HG02588 (cell line): ENCODE measurements at regions not wholly inside any gene's neighbourhood (a gene's known extent, or its start where the extent isn't known, plus 50 kb on each side); places are given as distances from the start of the nearest gene placed in this dataset.

Experiments used
- ATAC-seq: cut with Tn5 transposase; IDR thresholded peaks from one replicate; pipeline ENCODE4 v1.9.1; 2021; ENCODE audit warnings: mild to moderate bottlenecking, moderate library complexity; ENCODE audit not compliant: unreplicated experiment

DNA sequence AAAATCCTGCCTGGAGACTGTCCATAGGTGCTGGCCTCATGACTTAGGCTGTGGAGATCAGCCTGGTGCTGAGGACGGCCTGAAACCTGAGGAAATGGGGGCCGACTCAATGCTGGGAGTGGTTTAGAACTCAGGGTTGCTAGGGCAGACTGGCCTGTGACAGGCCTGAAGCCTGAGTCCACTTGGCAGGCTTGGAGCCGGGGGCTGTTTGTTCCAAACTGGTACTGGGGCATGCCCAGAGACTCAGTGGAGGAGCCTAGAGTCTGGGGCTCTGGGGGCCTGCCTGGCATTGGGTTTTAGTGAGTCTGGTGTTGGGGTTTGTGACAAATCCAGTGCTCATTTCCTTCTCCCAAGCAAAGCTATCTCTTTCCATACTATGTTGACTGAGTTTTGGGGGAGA lies 489.7 kb upstream of the CNKSR2 start:
- ATAC-seq, result no peak

- no peak for ATAC-seq
These were observed 510.6 kb upstream of the CNKSR2 start for GRCh38 chrX:20863649-20864048.

GRCh38 chrX:20861113-20861512 lies 513.1 kb upstream of the CNKSR2 start:
- no peak for ATAC-seq

- no peak for ATAC-seq
These were observed 516.5 kb upstream of the CNKSR2 start for GRCh38 chrX:20857746-20858145.

- no peak for ATAC-seq
These were observed 535.7 kb upstream of the CNKSR2 start for GRCh38 chrX:20838477-20838876.

GRCh38 chrX:20829665-20830491 lies 544.3 kb upstream of the CNKSR2 start:
- ATAC-seq, result no peak

- no peak for ATAC-seq
These were observed 548.2 kb upstream of the CNKSR2 start for GRCh38 chrX:20825984-20826383.

DNA sequence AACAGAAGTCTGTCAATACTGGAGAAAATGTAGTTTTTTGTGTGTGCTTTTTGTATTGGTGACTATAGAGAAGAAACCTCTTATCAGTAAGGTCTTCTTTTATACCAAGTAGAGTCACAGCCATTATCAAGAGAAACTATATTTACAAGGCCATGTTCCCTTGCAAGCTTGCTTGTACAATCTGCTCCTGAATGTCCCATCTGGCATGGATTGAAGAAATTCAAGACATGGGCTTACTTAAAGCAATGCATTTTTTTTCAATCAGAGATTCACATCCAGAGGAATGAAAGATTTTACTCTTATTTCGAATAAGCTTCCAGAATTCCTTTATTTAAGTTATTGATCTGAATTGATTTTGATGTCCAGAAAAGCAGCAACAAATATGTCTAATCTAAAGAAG lies 537.3 kb upstream of the RPS6KA3 start:
- ATAC-seq, result no peak

- no peak for ATAC-seq
These were observed 535.3 kb upstream of the RPS6KA3 start for GRCh38 chrX:20802036-20802435.

DNA sequence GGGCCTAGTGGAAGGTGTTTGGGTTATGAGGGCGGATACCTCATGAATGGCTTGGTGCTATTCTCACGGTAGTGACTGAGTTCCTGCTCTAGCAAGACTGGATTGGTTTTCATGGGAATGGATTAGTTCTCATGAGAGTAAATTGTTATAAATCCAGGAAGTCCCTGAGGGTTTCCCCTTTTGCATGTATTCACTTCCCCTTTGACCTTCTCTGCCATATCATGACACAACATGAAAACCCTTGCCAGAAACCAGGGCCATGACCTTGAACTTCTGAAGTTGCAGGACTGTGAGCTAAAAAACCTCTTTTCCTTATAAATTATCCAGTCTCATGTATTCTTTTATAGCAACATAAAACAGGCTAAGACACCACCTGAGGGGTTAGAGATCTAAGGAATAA lies 529.7 kb upstream of the RPS6KA3 start:
- no peak for ATAC-seq

GRCh38 chrX:20789103-20789502 lies 522.4 kb upstream of the RPS6KA3 start:
- ATAC-seq, result no peak

DNA sequence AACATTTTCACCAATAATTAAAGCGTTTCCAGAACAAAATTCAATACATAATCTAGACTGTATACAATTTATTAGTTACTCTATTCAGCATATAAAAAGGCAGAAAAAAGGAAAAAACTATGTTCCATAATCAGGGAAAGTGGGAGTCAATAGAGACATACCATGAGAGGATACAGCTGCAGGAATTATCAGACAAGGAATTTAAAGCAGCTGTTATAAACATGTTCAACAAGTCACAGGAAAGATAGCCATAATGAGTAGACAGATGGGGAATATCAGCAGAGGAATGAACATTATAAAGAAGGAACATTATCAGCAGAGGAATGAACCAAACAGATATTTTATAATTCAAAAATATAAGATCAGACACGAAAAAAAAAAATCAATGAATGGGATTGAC lies 500.6 kb upstream of the RPS6KA3 start:
- no peak for ATAC-seq

GRCh38 chrX:20756585-20756984 lies 489.9 kb upstream of the RPS6KA3 start:
- ATAC-seq, result no peak

GRCh38 chrX:20753076-20753475 lies 486.4 kb upstream of the RPS6KA3 start:
- no peak for ATAC-seq

- no peak for ATAC-seq
These were observed 480.0 kb upstream of the RPS6KA3 start for GRCh38 chrX:20746690-20747089.

GRCh38 chrX:20743046-20743445 lies 476.3 kb upstream of the RPS6KA3 start:
- ATAC-seq, result no peak

DNA sequence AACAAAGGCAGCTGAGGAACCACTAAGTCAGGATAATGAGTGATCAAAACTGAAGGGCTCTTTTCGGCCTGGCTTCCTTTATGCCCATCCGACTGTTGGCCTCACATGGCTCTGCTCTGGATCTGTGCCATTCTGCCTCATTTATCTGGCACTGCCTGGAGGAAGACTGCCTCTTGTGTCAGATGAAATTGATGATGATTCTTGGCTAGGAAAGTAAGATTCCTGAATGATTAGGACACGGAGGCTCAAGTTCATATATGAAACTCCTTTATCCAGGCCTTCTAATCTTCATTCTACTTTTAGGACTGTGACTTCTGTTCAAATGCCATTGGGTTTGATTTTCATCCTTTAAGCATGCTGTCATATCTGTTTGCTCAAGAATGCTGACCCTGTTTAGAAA lies 475.4 kb upstream of the RPS6KA3 start:
- no peak for ATAC-seq

DNA sequence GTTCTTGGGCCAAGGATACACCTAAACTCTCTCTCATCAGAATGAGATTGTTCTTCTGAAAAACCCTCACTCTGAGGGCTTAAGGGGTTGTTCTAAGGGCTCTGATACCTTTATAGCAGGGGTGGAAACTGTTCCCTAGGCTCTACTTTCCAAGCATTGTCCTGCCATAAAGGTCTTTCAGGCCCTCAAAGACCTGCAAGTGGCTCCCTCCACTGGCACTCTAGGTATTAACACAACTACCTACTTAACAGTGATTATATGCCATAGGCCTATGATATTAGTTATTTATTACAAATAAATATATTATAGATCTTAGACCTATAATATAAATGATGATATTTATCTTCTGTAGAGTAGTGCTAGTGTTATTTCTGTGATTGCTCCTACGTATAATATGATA lies 473.7 kb upstream of the RPS6KA3 start:
- ATAC-seq, result no peak

GRCh38 chrX:20739038-20739745 lies 472.5 kb upstream of the RPS6KA3 start:
- no peak for ATAC-seq

- ATAC-seq, result no peak
These were observed 462.7 kb upstream of the RPS6KA3 start for GRCh38 chrX:20729416-20729815.

DNA sequence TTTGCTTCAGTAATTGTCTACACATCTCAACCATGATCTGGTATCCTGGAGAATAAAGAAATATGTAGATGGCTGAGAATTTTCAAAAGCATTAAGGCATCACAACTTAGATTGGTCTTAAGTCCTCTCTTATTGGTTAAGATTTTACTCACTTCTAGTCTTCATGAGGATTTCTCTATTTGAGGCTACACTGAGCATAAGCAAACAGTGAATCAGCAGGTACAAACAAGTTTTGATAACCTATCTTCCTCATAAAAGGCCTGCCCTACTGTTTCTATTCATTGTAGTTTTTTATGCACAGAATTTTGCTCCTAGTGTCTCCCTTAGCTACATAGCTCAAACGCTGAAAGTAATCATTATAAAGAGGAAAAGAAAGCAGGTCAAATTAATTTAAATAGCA lies 460.7 kb upstream of the RPS6KA3 start:
- no peak for ATAC-seq

GRCh38 chrX:20720954-20721626 lies 454.4 kb upstream of the RPS6KA3 start:
- no peak for ATAC-seq
